ENCODE measurements at regions not wholly inside any gene's neighbourhood (a gene's known extent, or its start where the extent isn't known, plus 50 kb on each side); places are given as distances from the start of the nearest gene placed in this dataset.

- Histone ChIP-seq H3K4me1 (no peaks in the 10 kb centered on the region), H3K27ac (no peak overlapping the region), H3K4me3 (no peak overlapping the region), H3K9me3 (no peaks in the 10 kb centered on the region), H3K36me3 (no peaks in the 10 kb centered on the region), H3K27me3 (no peaks in the 10 kb centered on the region)
- TF ChIP-seq POLR2A (IDR thresholded peaks at IDR 0.05) (no peak), CTCF (IDR thresholded peaks at IDR 0.05) (no peak)
- WGBS, 2 donors, result 66 to 85% methylated on average over 3 of the region's 3 CpGs
- intact Hi-C loops (cut with DNase I), result no loop called here
- no peak for DNase-seq
Observed at GRCh38 chr4:100674976-100675375, 157.2 kb upstream of the EMCN start.

- intact Hi-C loops (cut with DNase I), result no loop called here
- no peak for DNase-seq
- no peak overlapping the region for H3K4me3 ChIP-seq
- no peak overlapping the region for H3K27ac ChIP-seq
- no peaks in the 10 kb centered on the region for H3K9me3 ChIP-seq
- H3K27me3 ChIP-seq, result no peaks in the 10 kb centered on the region
- no peaks in the 10 kb centered on the region for H3K4me1 ChIP-seq
- TF ChIP-seq CTCF (IDR thresholded peaks at IDR 0.05), result no peak
- H3K36me3 ChIP-seq, result no peaks in the 10 kb centered on the region
Observed at GRCh38 chr4:100657187-100657586, 139.4 kb upstream of the EMCN start.

GRCh38 chr4:100651499-100652175 lies 133.8 kb upstream of the EMCN start:
- Histone ChIP-seq H3K4me3 (no peak overlapping the region), H3K27me3 (no peaks in the 10 kb centered on the region), H3K9me3 (no peaks in the 10 kb centered on the region), H3K27ac (no peak overlapping the region), H3K36me3 (no peaks in the 10 kb centered on the region), H3K4me1 (no peaks in the 10 kb centered on the region)
- TF ChIP-seq POLR2A (IDR thresholded peaks at IDR 0.05) (no peak), CTCF (IDR thresholded peaks at IDR 0.05) (no peak)
- intact Hi-C loops (cut with DNase I), result no loop called here
- no peak for DNase-seq
- WGBS, 2 donors, result 50 to 70% methylated on average over 3 of the region's 3 CpGs

- no peak overlapping the region for H3K4me3 ChIP-seq
- DNase-seq, result no peak
- no peaks in the 10 kb centered on the region for H3K36me3 ChIP-seq
- 71 to 74% methylated on average over 1 of the region's 1 CpG for WGBS, 2 donors
- H3K27ac ChIP-seq, result no peak overlapping the region
- intact Hi-C loops (cut with DNase I), result no loop called here
- no peaks in the 10 kb centered on the region for H3K4me1 ChIP-seq
- H3K27me3 ChIP-seq, result no peaks in the 10 kb centered on the region
- TF ChIP-seq CTCF (IDR thresholded peaks at IDR 0.05) (no peak), POLR2A (IDR thresholded peaks at IDR 0.05) (no peak)
- H3K9me3 ChIP-seq, result no peaks in the 10 kb centered on the region
Observed at GRCh38 chr4:100649417-100649816, 131.6 kb upstream of the EMCN start.

GRCh38 chr4:100644150-100644549 lies 126.3 kb upstream of the EMCN start:
- DNase-seq, result no peak
- TF ChIP-seq CTCF (IDR thresholded peaks at IDR 0.05), result no peak
- no peak for TF ChIP-seq POLR2A (IDR thresholded peaks at IDR 0.05)
- H3K27me3 ChIP-seq, result no peaks in the 10 kb centered on the region
- no peak overlapping the region for H3K4me3 ChIP-seq
- H3K36me3 ChIP-seq, result no peaks in the 10 kb centered on the region
- intact Hi-C loops (cut with DNase I), result no loop called here
- no peaks in the 10 kb centered on the region for H3K4me1 ChIP-seq
- no peaks in the 10 kb centered on the region for H3K9me3 ChIP-seq
- 78% methylated on average over 3 of the region's 3 CpGs for whole genome bisulfite sequencing, 2 donors
- no peak overlapping the region for H3K27ac ChIP-seq
